Stimulated activated CD8-positive, alpha-beta memory T cell treated with anti-CD3 and anti-CD28 coated beads, Interleukin-12 subunit alpha, Interleukin-12 subunit beta, amount 100 ng/mL, for 24 hours (primary cell): ENCODE measurements at regions not wholly inside any gene's neighbourhood (a gene's known extent, or its start where the extent isn't known, plus 50 kb on each side); places are given as distances from the start of the nearest gene placed in this dataset.
"Not testable (repeated sequence)": the region's sequence is repeated elsewhere in the genome, so short reads cannot be mapped to it uniquely, and the experiment has no call there.

Experiments used
- DNase-seq: peaks from one replicate; pipeline ENCODE4 v3.0.0-alpha.2; 2020; ENCODE audit errors: extremely low read depth

- DNase-seq: not testable (repeated sequence)
These were observed 110.7 kb downstream of the C5orf15 start for GRCh38 chr5:133857595-133858313.

DNA sequence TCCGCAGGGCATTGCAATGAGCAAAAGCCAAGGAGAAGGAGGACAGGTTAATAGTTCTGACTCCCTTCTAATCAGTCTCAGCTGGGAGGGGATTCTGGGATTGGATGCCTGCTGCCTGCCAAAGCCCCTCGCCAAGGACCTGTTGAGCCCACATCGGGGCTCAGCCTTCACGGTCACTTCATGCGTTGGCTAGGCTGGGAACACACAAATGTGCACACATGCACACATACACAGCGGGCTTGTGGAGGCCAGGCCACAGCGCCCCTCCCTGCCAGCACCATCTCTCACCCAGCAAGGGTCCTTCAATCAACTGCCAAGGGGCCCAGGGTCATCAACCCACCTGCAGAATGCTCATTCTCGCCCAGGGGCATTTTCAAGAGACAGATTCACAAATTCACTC is 113.9 kb downstream of the C5orf15 start:
- no peak for DNase-seq

DNA sequence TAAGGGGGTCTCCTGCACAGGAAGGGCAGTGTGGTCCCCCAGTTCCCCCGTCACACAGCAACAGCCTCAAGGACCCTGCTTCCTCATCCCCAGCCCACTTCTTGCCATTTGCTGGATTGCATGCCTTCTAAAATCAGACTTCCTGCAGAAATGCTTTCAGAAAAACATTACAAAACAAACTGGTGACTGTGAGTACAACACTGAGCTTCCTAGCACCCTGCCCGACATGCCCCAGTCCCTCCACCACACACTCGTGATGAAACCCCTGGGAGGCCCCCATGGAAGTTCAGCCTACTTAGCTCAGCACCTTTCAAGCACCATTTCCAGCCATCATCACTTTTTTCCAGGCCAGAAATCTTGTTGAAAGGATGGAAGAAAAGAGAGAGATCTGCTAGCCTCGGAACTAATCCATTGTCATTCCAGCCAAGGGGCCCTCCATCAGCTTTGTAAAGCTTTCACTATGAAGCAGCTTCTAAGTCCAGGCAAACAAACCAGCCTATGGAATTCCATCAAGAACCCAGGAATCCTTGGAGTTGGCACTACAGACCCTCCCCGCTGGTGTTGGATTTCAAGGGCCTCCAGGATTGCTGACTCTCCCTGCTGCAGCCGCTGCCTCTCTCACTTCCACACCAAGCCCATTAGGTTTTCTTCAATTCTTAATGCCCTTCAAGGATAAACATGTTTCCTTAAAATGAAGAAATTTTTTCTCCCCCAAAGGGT is 114.6 kb downstream of the C5orf15 start:
- DNase-seq: no peak

DNA sequence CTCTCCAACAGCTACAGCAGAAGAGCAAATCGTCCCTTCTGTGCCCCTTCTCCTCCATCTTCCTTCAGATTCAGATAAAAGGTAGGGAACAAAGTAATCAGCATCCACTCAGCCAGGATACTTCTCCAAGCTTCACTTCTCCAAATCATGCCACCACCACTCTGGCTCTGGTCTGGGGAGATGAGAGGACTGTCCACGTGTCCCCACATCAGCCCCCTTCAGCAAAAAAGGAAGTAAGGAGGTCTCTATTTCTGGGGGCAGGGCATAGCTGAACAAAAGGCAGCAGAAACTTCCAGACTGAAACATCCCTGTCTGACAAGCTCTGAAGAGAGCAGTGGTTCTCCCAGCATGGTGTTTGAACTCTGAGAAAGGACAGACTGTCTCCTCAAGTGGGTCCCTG is 116.9 kb downstream of the C5orf15 start:
- DNase-seq: no peak

DNA sequence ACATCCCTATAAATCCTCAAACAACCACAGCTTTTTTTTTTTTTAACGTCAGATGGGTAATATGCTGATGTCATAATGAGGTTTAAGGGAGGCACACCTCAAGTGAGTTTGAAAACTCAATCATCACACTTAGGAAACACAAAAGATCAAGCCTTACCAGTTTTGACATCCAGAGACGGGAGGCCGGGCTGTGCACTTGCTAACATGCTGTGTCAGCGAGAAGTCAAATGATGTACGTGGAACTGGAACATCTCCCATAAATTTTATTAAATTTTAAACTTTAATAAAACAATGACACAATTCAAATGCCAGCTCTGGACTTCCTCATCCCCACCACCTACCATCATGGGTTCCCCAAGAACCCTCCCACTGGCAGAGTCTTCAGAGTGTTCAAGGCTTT is 117.6 kb downstream of the C5orf15 start:
- no peak for DNase-seq

DNA sequence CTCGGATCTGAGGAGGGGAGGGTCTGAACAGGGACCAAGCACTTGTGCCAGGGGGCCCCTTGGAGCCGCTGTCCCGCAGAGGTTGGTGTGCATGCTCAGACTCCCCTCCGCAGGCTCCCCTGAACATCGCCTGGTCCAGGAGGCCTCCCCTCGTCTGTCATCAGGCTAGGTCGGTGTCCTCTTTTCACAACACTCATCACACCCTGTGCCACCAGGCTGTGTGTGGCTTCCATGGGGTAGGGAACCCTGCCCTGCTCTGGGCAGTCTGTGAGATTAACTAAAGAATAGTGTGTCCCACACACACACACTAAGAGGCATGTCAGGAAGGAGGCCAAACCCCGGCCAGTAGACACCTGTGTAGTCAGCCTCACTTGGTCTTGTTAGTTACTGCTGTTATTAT is 119.3 kb downstream of the C5orf15 start:
- DNase-seq: no peak

GRCh38 chr5:133848341-133848811 is 120.0 kb downstream of the C5orf15 start:
- DNase-seq: no peak

DNA sequence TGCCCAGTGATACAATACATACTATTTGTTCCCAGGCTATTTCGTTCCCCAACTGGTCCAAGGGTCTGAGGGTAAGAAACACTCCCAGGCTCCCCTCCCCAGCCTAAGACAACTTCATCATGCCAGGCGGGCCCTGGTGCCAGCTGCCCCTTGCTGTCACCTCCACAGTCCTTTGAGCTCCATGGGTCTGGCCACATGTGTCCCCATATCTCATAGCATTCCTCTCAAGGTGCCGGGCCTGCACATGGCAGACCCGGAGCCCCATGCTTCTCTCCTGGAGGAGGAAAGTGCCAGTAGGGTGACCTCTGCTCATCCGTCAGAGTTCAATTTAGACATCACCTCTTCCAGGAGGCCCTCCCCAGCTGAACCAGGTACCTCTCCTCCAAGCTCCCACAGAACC is 120.5 kb downstream of the C5orf15 start:
- DNase-seq: no peak

- no peak for DNase-seq
These were observed 121.1 kb downstream of the C5orf15 start for GRCh38 chr5:133847301-133847700.

DNA sequence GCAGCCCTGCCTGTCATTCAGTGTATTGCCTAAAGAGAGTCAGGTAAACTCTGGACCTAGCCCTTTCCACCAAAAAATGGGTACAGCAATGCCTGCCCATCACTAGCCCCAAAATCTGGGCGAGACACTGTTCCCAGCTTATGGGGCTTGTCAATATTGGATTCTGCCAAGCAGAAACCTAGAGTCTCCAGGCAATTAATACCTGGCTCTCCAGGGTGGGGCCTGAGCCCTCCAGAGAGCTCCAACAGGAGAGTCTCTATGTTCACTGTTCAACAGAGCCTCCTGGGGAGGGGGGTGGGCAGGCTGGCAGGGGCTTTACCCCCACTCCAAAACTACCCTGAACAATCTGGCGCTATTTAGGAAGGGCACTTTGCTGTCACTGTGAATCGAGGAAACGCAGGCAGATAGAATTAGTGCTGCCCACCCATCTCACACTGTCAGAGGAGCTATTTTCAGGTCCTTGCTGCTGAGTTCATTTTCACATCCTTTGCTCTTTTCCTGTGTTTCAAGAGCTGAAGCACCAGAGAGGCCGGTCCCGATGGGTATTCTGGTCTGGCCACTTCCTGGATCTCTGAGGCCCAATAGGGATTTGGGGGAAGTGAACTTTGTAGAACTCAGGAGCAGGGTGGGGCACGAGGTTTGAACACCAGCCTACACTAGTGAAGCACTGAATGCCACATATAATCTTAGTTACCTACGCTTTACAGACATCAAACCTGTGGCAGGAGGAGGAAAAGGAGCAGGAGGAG is 121.8 kb downstream of the C5orf15 start:
- DNase-seq: no peak

- no peak for DNase-seq
These were observed 123.2 kb downstream of the C5orf15 start for GRCh38 chr5:133845271-133845670.

DNA sequence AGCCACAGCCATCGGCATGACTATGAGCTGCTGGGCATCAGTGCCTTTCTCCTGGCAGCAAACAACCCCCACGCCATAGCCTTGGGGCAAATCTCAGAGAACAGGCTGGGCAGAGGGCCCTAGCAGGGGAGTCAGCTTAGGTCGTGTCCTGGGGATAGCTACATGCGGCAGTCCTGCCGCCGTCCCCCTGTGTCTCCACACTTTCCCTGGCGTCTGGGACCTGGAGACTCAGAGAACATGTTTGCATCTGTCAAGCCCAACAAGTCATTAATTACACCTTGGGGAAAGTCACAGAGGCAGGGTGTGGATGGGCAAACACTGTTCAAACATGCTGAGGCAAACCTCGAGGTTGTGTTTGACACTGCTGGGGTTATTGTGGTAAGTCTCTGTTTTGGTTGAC is 123.6 kb downstream of the C5orf15 start:
- DNase-seq: no peak

- no peak for DNase-seq
These were observed 124.5 kb downstream of the C5orf15 start for GRCh38 chr5:133843911-133844310.

GRCh38 chr5:133842846-133843611 is 125.4 kb downstream of the C5orf15 start:
- DNase-seq: no peak

- DNase-seq: no peak
These were observed 126.3 kb downstream of the C5orf15 start for GRCh38 chr5:133841831-133842750.

- DNase-seq: no peak
These were observed 128.3 kb downstream of the C5orf15 start for GRCh38 chr5:133840168-133840567.

DNA sequence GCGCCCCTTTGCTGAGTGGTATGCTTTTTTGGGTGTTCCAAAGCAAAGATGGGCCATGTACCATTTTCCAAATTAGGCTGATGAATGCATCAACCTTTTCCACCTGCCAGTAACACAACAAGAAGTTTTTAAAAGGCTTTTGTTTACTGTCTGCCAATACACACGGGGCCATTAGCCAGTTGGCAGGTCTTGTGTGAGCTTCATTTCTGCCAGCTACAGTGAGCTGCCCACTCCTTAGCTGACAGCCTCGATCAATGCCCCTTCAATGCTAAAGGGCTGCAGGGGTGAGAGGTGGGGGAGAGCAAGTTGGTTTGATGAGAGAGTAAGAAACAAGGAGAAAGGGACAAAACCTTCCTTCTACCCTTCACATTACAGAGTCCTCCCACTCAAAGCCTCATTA is 128.7 kb downstream of the C5orf15 start:
- no peak for DNase-seq

GRCh38 chr5:133839090-133839489 is 129.3 kb downstream of the C5orf15 start:
- no peak for DNase-seq

- DNase-seq: no peak
These were observed 130.1 kb downstream of the C5orf15 start for GRCh38 chr5:133838286-133838685.

DNA sequence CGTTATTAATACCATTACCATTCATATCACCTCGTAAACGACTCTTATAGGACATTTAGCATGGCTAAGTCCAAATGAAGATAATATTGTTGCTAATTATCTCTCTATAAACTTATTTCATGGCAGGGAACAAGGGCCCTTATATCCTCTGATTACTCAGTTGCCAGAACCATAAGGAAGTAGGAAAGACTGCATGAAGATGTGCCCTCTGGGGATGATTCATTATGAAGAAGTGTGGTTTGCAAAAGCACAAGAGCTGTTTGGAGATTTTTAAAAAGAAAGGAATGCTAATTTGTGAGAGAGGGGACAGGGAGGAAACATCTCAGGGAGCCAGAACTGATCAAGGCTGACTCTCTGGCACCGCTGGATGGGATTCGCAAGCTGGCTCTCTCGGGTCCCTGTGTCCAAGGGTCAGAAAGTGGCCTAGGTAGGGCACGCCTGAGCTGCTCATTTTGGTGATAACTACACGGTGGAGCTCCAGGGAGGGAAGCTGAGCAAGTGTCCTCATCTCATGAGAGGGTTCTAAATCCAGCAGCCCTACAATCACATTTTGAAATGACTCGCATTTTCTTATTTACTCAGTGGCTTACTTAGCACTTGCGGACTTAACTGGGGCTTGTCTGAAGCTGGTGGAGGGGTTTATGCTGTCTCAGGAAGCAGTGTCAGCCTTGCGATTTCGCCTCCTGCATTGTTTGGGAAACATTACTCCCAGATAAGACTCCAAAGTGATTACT is 136.8 kb downstream of the C5orf15 start:
- no peak for DNase-seq
